ENCODE measurements at regions not wholly inside any gene's neighbourhood (a gene's known extent, or its start where the extent isn't known, plus 50 kb on each side); places are given as distances from the start of the nearest gene placed in this dataset.

DNA sequence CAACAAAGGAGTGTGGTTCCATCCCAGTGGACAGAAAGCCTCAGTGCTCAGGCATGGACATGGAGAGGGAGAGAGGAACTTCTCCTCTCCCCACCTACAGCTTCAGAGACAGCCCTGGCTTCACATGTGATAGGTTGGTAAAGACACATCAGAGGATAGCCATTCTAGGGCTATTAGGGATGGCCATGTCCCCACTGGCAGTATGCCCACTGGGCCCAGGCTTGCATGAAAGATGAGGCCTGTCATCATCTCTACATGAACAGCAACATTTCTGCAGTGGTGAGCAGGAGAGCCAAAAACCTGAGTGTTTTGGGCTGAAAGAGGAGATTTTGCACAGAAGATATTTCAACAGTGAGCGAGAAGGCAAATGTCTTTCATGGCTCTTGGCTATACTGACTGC is 517.2 kb downstream of the NR4A2 start:
- H3K4me3 Mint-ChIP-seq, result no peak overlapping the region
- no peak for DNase-seq
- H3K4me1 Mint-ChIP-seq (ENCODE audit: low read depth), result no peaks in the 10 kb centered on the region
- H3K9me3 Mint-ChIP-seq, result peaks cover 51% of the 10 kb centered on the region
- H3K36me3 Mint-ChIP-seq (ENCODE audit: low read depth), result peaks cover 3% of the 10 kb centered on the region; the same call in 1 of the 2 replicates
- no peaks in the 10 kb centered on the region for H3K27me3 Mint-ChIP-seq (ENCODE audit: insufficient read depth)
- no peak overlapping the region for H3K27ac Mint-ChIP-seq
- TF ChIP-seq, protein P1, sequence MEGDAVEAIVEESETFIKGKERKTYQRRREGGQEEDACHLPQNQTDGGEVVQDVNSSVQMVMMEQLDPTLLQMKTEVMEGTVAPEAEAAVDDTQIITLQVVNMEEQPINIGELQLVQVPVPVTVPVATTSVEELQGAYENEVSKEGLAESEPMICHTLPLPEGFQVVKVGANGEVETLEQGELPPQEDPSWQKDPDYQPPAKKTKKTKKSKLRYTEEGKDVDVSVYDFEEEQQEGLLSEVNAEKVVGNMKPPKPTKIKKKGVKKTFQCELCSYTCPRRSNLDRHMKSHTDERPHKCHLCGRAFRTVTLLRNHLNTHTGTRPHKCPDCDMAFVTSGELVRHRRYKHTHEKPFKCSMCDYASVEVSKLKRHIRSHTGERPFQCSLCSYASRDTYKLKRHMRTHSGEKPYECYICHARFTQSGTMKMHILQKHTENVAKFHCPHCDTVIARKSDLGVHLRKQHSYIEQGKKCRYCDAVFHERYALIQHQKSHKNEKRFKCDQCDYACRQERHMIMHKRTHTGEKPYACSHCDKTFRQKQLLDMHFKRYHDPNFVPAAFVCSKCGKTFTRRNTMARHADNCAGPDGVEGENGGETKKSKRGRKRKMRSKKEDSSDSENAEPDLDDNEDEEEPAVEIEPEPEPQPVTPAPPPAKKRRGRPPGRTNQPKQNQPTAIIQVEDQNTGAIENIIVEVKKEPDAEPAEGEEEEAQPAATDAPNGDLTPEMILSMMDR (IDR thresholded peaks at IDR 0.05), result no peak

DNA sequence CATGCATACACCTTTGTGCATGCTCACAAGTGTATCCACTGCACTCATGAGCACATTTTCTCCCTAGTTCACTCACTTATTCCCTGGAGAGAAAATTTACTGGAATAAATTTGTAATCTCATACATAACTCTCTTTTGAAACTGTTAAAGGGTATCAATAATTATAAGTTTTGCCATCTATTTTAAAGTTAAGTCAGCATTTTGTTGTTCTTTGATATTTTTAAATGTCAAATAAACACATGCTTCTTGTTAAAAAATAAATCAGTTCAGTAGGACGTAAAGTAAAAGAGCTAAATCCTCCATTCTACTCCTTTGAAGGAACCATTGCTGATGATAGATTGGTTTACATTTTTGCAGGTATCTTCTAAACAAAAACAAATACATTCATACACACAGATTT is 522.1 kb downstream of the NR4A2 start:
- peaks cover 3% of the 10 kb centered on the region; the same call in 1 of the 2 replicates for H3K36me3 Mint-ChIP-seq (ENCODE audit: low read depth)
- no peak overlapping the region for H3K27ac Mint-ChIP-seq
- no peaks in the 10 kb centered on the region for H3K4me1 Mint-ChIP-seq (ENCODE audit: low read depth)
- peaks cover 38% of the 10 kb centered on the region for H3K9me3 Mint-ChIP-seq
- TF ChIP-seq, protein P1 (IDR thresholded peaks at IDR 0.05), result no peak
- no peaks in the 10 kb centered on the region for H3K27me3 Mint-ChIP-seq (ENCODE audit: insufficient read depth)
- no peak for DNase-seq
- H3K4me3 Mint-ChIP-seq, result no peak overlapping the region

DNA sequence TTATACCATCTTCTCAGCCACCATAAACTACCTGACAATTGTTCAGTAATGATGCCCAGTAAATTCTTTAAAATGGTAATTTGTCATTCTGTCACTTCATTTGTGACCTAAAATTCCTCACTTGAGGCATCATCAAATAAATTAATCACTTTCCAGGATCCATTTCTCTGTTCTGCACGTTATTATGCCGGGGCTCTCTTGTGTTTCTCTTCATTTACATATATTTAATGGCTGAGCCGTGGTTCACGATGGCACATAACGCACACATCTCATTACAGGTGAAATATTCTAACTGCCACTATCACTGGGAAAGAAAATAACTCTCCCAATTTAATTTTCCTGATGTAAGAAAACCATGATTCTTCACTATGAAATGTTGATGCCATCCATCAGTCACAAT is 529.6 kb downstream of the NR4A2 start:
- TF ChIP-seq, protein P1 (IDR thresholded peaks at IDR 0.05), result no peak
- Mint-ChIP-seq H3K27me3 (ENCODE audit: insufficient read depth) (no peaks in the 10 kb centered on the region), H3K36me3 (ENCODE audit: low read depth) (no peaks in the 10 kb centered on the region), H3K4me3 (no peak overlapping the region), H3K4me1 (ENCODE audit: low read depth) (no peaks in the 10 kb centered on the region), H3K9me3 (peaks cover 39% of the 10 kb centered on the region), H3K27ac (no peak overlapping the region)
- no peak for DNase-seq

DNA sequence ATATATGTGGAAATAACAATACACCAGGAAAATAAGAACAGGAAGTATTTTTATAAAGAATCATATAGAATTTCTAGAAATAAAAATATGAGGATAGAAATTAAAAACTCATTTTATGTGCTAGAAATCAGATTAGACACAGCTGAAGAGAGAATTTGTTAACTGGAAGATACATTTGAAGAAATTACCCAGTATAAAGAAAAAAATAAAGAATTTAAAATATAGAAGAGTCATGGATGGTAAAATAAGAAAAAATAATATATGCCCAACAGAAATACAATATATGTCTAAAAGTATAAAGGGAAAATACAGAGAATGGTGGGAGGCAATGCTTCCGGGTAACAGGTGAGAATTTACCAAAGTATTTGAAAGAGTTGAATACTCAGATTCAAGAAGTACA is 539.9 kb downstream of the NR4A2 start:
- H3K36me3 Mint-ChIP-seq (ENCODE audit: low read depth), result no peaks in the 10 kb centered on the region
- no peak overlapping the region for H3K27ac Mint-ChIP-seq
- H3K4me1 Mint-ChIP-seq (ENCODE audit: low read depth), result no peaks in the 10 kb centered on the region
- no peak overlapping the region for H3K4me3 Mint-ChIP-seq
- H3K27me3 Mint-ChIP-seq (ENCODE audit: insufficient read depth), result no peaks in the 10 kb centered on the region
- peaks cover 36% of the 10 kb centered on the region for H3K9me3 Mint-ChIP-seq
- TF ChIP-seq, protein P1 (IDR thresholded peaks at IDR 0.05), result no peak
- DNase-seq, result no peak

DNA sequence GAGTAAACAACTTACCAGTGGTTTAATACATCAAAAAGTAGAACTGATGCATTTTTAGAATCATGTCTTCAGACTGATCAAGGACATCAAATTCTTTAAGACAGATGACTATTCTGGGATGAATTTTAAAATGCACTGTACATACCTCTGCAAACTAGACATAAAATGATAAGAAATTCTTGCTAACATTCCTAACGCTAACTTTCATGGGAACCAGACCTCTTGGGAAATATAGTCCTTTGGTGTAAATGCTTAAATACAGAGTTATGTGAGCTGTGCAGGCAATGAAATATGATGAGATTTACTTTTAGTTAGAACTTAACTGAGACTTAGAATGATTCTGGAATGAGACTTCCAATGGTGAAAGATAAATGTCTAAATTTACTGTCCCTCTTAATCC is 562.0 kb downstream of the NR4A2 start:
- Mint-ChIP-seq H3K27me3 (ENCODE audit: insufficient read depth) (no peaks in the 10 kb centered on the region), H3K9me3 (peaks cover 39% of the 10 kb centered on the region), H3K4me1 (ENCODE audit: low read depth) (no peaks in the 10 kb centered on the region), H3K4me3 (no peak overlapping the region), H3K27ac (no peak overlapping the region), H3K36me3 (ENCODE audit: low read depth) (no peaks in the 10 kb centered on the region)
- DNase-seq, result no peak
- TF ChIP-seq, protein P1 (IDR thresholded peaks at IDR 0.05), result no peak
